IPS-15b (cell line): ENCODE measurements at regions not wholly inside any gene's neighbourhood (a gene's known extent, or its start where the extent isn't known, plus 50 kb on each side); places are given as distances from the start of the nearest gene placed in this dataset.

Experiments
- H3K27me3 ChIP-seq: one replicate; pipeline ENCODE4 v1.6.1; 2013; ENCODE audit warnings: low read length; ENCODE audit not compliant: control insufficient read depth, insufficient read depth
- H3K36me3 ChIP-seq: one replicate; pipeline ENCODE4 v1.6.1; 2013; ENCODE audit warnings: low read length; ENCODE audit not compliant: control insufficient read depth, insufficient read depth
- H3K4me1 ChIP-seq: one replicate; pipeline ENCODE4 v1.6.1; 2013; ENCODE audit warnings: mild to moderate bottlenecking, low read length; ENCODE audit not compliant: control insufficient read depth, insufficient read depth
- H3K4me3 ChIP-seq: one replicate; pipeline ENCODE4 v1.5.1; 2013; ENCODE audit warnings: low read depth, low read length
- H3K9ac ChIP-seq: one replicate; pipeline ENCODE4 v1.6.1; 2013; ENCODE audit warnings: low read depth, mild to moderate bottlenecking, low read length
- H3K9me3 ChIP-seq: one replicate; pipeline ENCODE4 v1.6.1; 2013; ENCODE audit warnings: mild to moderate bottlenecking, low read length; ENCODE audit not compliant: control insufficient read depth, insufficient read depth

GRCh38 chr13:107239213-107239612 is 671.3 kb upstream of the ARGLU1 start:
- Histone ChIP-seq H3K9me3 (no peaks in the 10 kb centered on the region), H3K4me3 (no peak overlapping the region), H3K9ac (no peak overlapping the region), H3K36me3 (no peaks in the 10 kb centered on the region), H3K27me3 (no peaks in the 10 kb centered on the region), H3K4me1 (peaks cover 7% of the 10 kb centered on the region)

- Histone ChIP-seq H3K4me3 (no peak overlapping the region), H3K4me1 (peaks cover 7% of the 10 kb centered on the region), H3K27me3 (no peaks in the 10 kb centered on the region), H3K9me3 (no peaks in the 10 kb centered on the region), H3K9ac (no peak overlapping the region), H3K36me3 (no peaks in the 10 kb centered on the region)
These were observed 670.5 kb upstream of the ARGLU1 start for GRCh38 chr13:107238262-107238981.

DNA sequence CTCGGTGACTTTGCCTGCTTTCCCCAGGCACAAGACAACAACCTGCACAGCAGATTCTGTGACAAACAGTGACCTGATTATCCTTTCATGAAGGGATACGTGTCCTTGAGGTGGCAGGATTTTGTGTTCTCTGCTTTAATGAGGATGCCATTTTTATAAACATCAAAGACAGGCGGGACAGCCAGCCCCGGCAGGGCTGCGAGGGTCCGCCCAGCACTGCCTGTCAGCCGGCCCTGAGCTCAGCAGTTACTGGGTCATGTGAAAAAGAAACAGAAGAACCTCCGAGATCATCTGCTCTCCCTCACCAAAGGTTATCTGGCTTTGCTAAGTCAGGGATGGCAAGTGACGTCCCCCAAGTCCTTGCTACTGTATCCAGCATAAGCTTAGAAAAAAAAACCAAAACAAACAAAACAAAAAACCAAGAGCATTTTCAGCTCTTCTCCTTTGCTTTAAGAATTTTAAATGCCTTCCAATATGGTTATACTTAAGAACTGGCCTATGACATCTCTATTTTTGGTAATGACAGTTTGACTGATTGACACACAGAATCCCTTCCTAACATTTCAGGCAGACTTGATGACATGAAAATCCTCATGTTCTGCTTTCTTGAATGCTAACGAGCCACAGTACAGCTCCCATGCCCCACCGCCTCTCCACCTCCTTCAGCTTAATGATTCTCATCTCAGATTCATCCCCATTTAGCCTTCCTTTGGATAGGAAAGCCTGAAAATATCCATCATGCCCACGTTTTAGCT is 666.6 kb upstream of the ARGLU1 start:
- no peaks in the 10 kb centered on the region for H3K27me3 ChIP-seq
- no peaks in the 10 kb centered on the region for H3K4me1 ChIP-seq
- H3K36me3 ChIP-seq: no peaks in the 10 kb centered on the region
- no peak overlapping the region for H3K9ac ChIP-seq
- H3K9me3 ChIP-seq: no peaks in the 10 kb centered on the region
- H3K4me3 ChIP-seq: no peak overlapping the region

GRCh38 chr13:107233541-107233940 is 665.6 kb upstream of the ARGLU1 start:
- H3K4me3 ChIP-seq: no peak overlapping the region
- no peaks in the 10 kb centered on the region for H3K27me3 ChIP-seq
- H3K9ac ChIP-seq: no peak overlapping the region
- no peaks in the 10 kb centered on the region for H3K36me3 ChIP-seq
- no peaks in the 10 kb centered on the region for H3K9me3 ChIP-seq
- H3K4me1 ChIP-seq: no peaks in the 10 kb centered on the region

GRCh38 chr13:107231944-107232343 is 664.0 kb upstream of the ARGLU1 start:
- no peak overlapping the region for H3K9ac ChIP-seq
- no peaks in the 10 kb centered on the region for H3K9me3 ChIP-seq

DNA sequence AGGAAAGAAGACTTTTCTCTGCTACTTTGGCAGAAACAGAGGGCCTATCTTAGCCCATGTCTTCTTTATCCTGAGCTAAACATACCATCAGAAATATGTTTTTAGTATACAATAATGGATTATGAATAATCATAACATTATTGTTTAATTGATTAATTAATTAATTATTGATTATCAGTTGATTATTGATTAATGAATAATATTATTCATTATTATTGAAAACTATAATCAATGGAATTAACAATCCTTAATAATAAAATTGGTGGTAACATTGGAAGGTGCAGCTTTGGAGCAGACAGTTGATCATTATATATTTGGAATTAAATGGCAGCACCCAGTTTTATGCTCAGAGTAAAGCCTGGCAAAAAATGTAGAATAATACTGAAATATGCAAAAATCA is 655.9 kb upstream of the ARGLU1 start:
- Histone ChIP-seq H3K27me3 (no peaks in the 10 kb centered on the region), H3K4me1 (no peaks in the 10 kb centered on the region), H3K36me3 (no peaks in the 10 kb centered on the region), H3K9me3 (no peaks in the 10 kb centered on the region), H3K4me3 (no peak overlapping the region), H3K9ac (no peak overlapping the region)

More at GRCh38 chr13:107231944-107232343, 664.0 kb upstream of the ARGLU1 start:
- Histone ChIP-seq H3K36me3 (no peaks in the 10 kb centered on the region), H3K4me3 (no peak overlapping the region), H3K27me3 (no peaks in the 10 kb centered on the region), H3K4me1 (no peaks in the 10 kb centered on the region)

DNA sequence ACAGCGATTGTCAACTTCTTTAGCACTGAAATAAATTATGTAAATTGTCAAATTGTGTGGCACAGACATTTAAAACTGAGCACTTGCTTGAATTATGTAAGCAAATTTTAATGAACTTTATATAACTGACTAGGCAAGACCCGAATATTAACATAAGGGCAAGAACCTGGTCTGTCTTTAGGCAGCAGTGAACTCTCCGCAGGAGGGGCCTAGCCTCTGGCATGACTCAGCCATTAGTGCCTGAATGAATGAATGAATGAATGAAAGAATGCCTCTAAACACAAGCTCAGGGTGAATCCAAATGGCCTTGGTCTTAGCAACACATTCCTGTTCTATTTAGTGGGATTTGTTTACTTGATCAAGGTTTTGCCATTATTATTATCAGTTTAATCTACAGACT is 654.7 kb upstream of the ARGLU1 start:
- Histone ChIP-seq H3K36me3 (no peaks in the 10 kb centered on the region), H3K4me1 (no peaks in the 10 kb centered on the region), H3K9me3 (no peaks in the 10 kb centered on the region), H3K27me3 (no peaks in the 10 kb centered on the region), H3K9ac (no peak overlapping the region), H3K4me3 (no peak overlapping the region)

DNA sequence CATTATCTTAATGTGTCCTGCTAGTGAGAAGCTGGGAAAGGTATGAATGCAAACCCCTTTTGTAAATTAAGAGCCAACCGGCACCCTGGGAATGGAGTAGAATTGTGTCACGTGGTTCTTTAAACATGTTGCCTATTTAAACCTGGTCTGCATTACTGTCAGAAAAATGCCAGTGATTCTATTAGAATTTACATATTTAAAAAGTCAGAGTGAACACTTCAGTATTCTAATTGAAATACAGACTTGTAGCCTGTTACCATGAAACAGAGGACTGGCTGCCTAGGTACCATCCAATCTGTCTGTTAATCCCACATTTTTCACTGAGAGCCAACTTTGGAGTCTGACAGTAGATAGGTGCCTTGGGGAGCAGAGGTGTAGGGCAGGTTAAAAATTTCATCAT is 652.3 kb upstream of the ARGLU1 start:
- H3K27me3 ChIP-seq: no peaks in the 10 kb centered on the region
- no peak overlapping the region for H3K9ac ChIP-seq
- no peaks in the 10 kb centered on the region for H3K9me3 ChIP-seq

GRCh38 chr13:107217251-107217650 is 649.3 kb upstream of the ARGLU1 start:
- Histone ChIP-seq H3K4me3 (no peak overlapping the region), H3K27me3 (no peaks in the 10 kb centered on the region), H3K9me3 (no peaks in the 10 kb centered on the region), H3K4me1 (no peaks in the 10 kb centered on the region), H3K36me3 (no peaks in the 10 kb centered on the region), H3K9ac (no peak overlapping the region)

More for the DNA sequence above, 652.3 kb upstream of the ARGLU1 start:
- no peaks in the 10 kb centered on the region for H3K4me1 ChIP-seq
- H3K36me3 ChIP-seq: no peaks in the 10 kb centered on the region
- no peak overlapping the region for H3K4me3 ChIP-seq

DNA sequence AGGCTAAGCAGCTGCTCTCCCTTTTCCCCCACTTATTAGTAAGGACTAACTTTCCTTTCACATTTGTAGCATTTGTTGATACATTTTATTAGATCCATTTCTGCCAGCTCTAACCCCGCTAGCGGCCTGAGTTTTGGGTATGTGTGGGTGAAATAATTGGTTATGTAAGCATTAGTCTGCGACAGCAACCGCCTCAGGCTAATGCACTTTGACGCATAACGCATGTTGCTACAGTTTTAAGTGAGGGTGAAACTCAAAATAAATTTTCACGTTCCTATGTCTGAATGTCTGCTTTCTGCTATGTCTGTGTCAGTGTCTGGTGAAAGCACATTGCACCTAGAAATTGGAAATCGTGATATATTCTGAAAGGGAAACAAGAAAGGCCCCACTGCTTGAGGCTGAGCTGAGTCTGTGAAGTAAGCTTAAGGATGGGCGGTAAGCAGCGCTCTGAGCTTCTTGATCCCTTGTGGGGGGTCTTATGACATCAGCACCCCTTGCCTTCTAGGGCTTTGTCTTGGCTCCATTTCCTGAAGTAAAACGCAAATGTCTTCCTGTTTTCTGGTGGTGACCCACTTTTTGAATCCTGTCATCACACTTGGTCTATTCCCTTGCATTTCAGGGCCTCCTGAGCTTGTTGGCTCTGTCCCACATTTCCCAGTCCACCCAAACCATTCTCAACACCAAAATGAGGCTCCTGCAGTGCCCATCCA is 648.3 kb upstream of the ARGLU1 start:
- Histone ChIP-seq H3K9ac (no peak overlapping the region), H3K9me3 (no peaks in the 10 kb centered on the region), H3K4me1 (no peaks in the 10 kb centered on the region), H3K27me3 (no peaks in the 10 kb centered on the region), H3K36me3 (no peaks in the 10 kb centered on the region), H3K4me3 (no peak overlapping the region)

GRCh38 chr13:107211073-107211472 is 643.1 kb upstream of the ARGLU1 start:
- H3K4me3 ChIP-seq: no peak overlapping the region
- H3K4me1 ChIP-seq: no peaks in the 10 kb centered on the region
- H3K27me3 ChIP-seq: no peaks in the 10 kb centered on the region
- H3K9ac ChIP-seq: no peak overlapping the region
- no peaks in the 10 kb centered on the region for H3K9me3 ChIP-seq
- no peaks in the 10 kb centered on the region for H3K36me3 ChIP-seq

GRCh38 chr13:107210723-107211030 is 642.7 kb upstream of the ARGLU1 start:
- Histone ChIP-seq H3K9me3 (no peaks in the 10 kb centered on the region), H3K36me3 (no peaks in the 10 kb centered on the region), H3K27me3 (no peaks in the 10 kb centered on the region), H3K4me1 (peaks cover under 1% of the 10 kb centered on the region), H3K9ac (no peak overlapping the region), H3K4me3 (no peak overlapping the region)
